NCI-H2196 treated with DMSO at 0.1 percent for 48 hours (cell line): ENCODE measurements at regions not wholly inside any gene's neighbourhood (a gene's known extent, or its start where the extent isn't known, plus 50 kb on each side); places are given as distances from the start of the nearest gene placed in this dataset.

Experiments used
- DNase-seq: peaks from one replicate; lab custom pipeline; 2025; ENCODE audit not compliant: unreplicated experiment; lab: John Stamatoyannopoulos, UW

DNA sequence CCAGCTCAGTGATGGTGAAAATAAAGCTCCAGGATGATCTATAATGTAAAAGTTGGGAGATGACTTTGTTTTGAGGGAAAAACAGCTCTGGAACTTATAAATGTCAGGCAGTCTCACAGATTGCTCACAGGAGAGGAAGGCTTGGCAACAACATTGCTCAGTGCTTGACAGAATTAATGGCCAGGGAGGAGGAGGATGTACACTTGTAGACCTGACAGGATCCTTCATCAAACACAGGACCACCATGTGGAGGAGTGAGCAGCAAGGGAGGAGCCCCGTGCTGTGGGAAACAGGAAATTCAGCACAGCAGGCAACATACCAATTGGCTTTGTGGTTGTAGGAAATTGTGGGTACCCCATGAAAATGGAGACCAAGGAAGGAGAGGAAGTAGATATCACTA is 291.8 kb upstream of the CAMK1G start:
- DNase-seq, result no peak

DNA sequence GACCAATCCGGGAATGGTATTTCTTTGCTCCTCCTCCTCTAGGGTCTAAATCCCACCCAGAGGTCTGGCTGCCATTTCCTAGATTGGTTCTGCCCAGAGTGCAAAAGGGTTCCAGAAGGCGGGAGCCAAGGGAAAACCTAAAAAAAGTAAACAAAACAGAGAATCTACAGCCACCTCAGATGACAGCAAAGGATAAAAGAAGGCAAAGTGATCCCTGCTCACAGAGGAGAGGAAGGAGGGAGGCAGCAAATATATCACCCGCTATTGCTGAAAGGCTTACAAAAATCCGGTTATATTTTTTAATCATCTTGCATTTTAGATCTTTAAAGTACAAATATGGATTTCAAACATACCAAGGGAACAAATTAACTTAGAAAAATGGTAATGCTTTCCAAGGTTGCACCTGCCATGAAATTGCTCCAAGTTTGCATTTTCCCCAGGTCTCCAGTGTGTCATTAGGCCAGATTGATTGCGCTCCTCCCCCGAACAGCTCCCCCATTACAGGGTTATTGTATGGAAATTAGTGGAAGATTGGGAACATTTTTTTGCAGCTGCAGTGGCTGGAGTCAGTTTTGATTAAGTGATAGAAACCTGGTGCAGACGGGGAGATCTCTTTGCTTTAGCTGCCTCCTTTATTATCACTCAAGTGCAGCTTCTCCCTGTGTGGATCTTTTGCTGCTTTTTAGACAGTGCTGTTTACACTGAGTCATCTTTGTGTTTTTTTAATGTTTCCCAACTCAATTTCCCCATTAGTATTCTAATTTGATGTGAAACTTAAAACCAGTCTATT is 280.5 kb upstream of the CAMK1G start:
- DNase-seq, result no peak

DNA sequence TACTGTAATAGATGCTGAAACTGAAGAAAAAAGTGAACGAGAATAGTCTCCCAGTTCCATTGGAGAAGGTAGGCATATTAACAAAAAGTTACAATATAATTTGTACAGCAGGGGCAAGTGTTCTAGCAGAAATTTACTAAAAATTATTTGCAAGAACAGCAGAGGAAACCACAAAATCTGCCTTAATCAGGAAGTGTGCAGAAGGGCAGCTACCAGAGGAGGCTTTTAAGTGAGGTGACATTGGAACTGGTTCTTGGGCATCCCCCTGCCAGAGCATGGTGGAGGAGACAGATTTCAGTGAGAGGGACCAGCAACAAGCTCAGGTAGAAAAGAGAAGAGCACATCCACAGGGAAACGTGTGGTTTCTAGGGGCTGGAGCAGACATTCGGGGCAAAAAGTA is 279.3 kb upstream of the CAMK1G start:
- no peak for DNase-seq

DNA sequence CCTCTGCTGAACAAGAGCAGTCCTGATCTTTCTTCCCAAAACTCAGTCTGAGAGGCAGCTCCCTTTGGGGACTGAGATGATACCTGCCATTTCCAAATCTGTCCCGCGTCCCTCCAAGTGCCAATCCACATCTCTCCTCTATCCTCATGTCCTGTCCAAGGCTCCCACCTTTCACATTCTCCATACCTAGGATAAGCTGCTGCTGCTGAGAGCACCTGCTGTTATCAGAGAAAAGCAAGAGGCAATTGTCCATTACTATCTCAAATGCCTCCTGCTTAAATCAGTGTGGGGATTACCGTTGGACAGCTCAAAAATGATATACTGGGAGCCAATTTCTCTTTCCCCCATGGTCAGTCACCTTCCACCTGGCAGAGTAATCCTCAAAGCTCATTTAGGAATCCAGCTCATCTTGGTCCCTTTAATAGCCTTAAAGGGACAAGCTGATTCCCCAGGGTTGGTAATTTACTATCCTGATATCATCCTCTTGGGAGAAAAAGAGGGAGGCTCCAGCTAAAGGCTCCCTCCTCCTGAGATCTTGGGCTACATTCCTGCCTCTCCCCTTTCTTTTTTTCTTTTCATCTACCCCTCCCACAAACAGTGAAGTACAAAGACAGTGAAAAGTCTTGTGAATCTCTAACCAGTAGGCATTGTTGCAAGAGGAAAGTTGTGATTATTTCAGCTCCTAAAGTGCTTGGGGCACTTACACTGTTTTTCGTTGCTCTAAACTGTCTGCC is 278.1 kb upstream of the CAMK1G start:
- DNase-seq, result no peak

DNA sequence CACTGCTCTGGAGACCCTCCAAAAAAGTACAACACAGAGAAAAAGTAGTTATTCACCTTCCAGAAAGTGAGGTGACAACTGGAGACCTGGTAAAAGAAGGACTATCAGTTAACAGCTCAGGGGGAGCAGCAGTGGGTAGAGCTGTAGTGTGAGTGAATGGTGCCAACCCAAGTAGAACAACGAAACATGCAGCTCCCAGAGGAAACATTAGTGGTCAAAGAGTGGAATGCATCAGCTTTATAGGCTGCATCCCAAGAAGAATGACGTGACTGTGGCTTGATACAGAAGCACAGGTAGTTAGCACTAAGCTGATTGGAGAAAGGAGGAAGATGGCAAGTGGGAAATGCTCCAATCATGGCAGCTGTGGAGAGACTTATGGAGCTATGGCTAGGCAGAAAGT is 275.7 kb upstream of the CAMK1G start:
- no peak for DNase-seq

- DNase-seq, result no peak
Observed at GRCh38 chr1:209309198-209309597, 274.3 kb upstream of the CAMK1G start.

- DNase-seq, result no peak
Observed at GRCh38 chr1:209311770-209312169, 271.7 kb upstream of the CAMK1G start.

DNA sequence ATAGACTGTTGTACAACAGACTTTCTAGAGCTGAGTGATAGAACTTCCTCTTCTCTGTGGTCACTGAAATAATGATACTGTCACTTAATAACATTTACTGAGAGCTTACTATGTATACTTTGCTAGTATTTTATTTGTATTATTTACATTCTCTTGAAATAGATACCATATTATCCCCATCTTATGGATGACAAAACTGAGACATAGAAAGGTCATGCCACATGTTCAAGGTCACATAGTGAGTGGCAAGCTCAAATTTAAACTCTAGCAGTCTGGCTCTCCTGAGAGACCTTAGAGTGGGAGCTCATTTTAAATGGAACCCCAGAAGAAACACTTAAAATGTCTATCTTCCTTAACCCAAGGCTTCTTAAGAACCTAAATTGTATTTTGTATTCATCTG is 266.6 kb upstream of the CAMK1G start:
- no peak for DNase-seq

- no peak for DNase-seq
Observed at GRCh38 chr1:209318181-209319056, 265.1 kb upstream of the CAMK1G start.

GRCh38 chr1:209319057-209319432 is 264.5 kb upstream of the CAMK1G start:
- no peak for DNase-seq

GRCh38 chr1:209319549-209319948 is 264.0 kb upstream of the CAMK1G start:
- DNase-seq, result no peak

- no peak for DNase-seq
Observed at GRCh38 chr1:209323743-209324142, 259.8 kb upstream of the CAMK1G start.

GRCh38 chr1:209324901-209325871 is 258.3 kb upstream of the CAMK1G start:
- DNase-seq, result no peak

GRCh38 chr1:209326076-209326475 is 257.4 kb upstream of the CAMK1G start:
- DNase-seq, result no peak

DNA sequence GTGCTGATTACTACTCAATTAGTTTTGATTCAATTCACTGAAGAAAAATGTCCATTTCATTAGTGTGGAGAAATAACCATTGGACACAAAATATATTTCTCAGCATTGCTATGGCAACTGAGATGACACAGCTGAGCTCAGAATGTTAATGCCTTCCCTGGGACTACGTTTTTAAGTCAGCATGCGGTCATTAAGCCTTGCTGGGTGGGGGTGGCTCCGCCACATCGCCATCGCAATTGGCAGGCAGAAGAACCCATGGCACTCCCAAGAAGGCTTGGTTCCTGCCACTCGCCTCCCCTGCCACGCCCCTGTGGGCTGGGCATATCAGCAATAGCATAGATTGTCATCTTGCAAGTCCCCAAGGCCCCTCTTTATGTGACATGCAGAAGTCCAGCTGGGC is 256.7 kb upstream of the CAMK1G start:
- DNase-seq, result no peak

- DNase-seq, result no peak
Observed at GRCh38 chr1:209328196-209328595, 255.3 kb upstream of the CAMK1G start.

- no peak for DNase-seq
Observed at GRCh38 chr1:209335178-209335577, 248.3 kb upstream of the CAMK1G start.

- DNase-seq, result no peak
Observed at GRCh38 chr1:209341146-209341545, 242.4 kb upstream of the CAMK1G start.

DNA sequence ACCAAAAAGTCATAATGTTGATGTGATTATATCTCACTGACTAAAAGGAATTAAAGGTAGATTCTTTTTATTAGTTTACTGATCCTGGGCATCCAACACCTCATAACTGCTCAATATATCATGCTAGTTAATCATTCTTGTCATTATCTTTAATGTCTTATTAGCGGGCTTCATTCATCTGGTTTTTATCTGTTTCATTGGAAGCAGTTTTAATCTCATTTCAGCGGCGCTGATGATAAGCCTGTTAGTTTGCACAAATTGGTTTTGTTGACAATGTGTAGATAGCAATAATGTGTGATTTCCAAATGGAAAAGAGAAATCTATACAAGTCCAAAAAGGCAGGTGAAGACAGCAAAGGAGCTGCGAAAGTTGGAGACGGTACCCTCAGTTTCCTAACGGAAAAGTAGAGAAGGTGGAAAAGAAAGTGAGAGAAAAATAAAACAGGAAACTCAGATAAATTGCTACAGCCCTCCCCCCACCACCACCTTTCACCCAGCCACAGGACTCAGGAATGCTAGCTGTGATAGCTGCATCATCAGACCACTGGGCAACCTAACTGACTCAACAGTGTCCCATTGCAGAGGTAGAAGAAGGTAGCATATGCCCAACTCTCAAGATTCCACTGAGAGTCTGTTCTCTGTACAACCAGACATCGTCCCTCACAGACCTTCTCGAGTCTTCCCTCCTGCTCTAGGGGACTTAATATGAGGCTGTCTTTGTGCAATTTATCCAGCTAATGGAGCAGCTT is 241.7 kb upstream of the CAMK1G start:
- DNase-seq, result no peak
